HUES48 (cell line): ENCODE measurements at regions not wholly inside any gene's neighbourhood (a gene's known extent, or its start where the extent isn't known, plus 50 kb on each side); places are given as distances from the start of the nearest gene placed in this dataset.

Experiments
- H3K27ac ChIP-seq: one replicate; pipeline ENCODE4 v1.7.0; 2013; ENCODE audit warnings: low read depth, low read length, inconsistent platforms
- H3K27me3 ChIP-seq: 2 replicates; pipeline ENCODE4 v1.6.1; 2013; ENCODE audit warnings: mild to moderate bottlenecking, low read length; ENCODE audit not compliant: control insufficient read depth, insufficient read depth
- H3K36me3 ChIP-seq: 2 replicates; pipeline ENCODE4 v1.6.1; 2013; ENCODE audit warnings: low read length; ENCODE audit not compliant: control insufficient read depth, insufficient read depth
- H3K4me1 ChIP-seq: 2 replicates; pipeline ENCODE4 v1.6.1; 2013; ENCODE audit warnings: mild to moderate bottlenecking, low read length; ENCODE audit not compliant: control insufficient read depth, insufficient read depth
- H3K4me3 ChIP-seq: 2 replicates; pipeline ENCODE4 v1.5.1; 2013; ENCODE audit warnings: mild to moderate bottlenecking, low read depth, low read length
- H3K9ac ChIP-seq: 2 replicates; pipeline ENCODE4 v1.6.1; 2013; ENCODE audit warnings: mild to moderate bottlenecking, low read depth, low read length, moderate library complexity
- H3K9me3 ChIP-seq: 2 replicates; pipeline ENCODE4 v1.6.1; 2013; ENCODE audit warnings: low read length; ENCODE audit not compliant: control insufficient read depth, insufficient read depth

DNA sequence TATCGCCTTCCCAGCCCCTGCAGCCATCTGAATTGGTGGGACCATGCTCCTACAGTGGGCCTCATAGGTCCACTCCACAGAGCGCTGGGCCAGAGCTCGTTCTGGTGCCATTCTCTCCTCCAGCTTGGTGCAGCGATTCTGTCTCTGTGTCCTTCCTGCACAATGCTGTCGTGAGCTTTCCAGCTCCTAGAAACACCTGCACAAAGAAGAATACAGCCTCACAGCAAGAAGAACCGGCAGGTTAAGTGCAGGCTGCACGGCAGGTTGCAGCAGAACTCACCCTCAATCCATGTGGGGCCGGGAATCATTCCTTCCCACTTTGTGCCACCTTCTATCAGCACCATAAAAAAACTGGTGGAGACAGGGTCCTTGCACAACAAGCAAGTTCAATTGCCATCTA is 101.2 kb upstream of the ENPP6 start:
- H3K9me3 ChIP-seq: no peaks in the 10 kb centered on the region
- no peak overlapping the region for H3K4me3 ChIP-seq
- H3K27ac ChIP-seq: no peak overlapping the region
- H3K9ac ChIP-seq: no peak overlapping the region
- H3K27me3 ChIP-seq: no peaks in the 10 kb centered on the region
- H3K4me1 ChIP-seq: no peaks in the 10 kb centered on the region
- H3K36me3 ChIP-seq: no peaks in the 10 kb centered on the region

DNA sequence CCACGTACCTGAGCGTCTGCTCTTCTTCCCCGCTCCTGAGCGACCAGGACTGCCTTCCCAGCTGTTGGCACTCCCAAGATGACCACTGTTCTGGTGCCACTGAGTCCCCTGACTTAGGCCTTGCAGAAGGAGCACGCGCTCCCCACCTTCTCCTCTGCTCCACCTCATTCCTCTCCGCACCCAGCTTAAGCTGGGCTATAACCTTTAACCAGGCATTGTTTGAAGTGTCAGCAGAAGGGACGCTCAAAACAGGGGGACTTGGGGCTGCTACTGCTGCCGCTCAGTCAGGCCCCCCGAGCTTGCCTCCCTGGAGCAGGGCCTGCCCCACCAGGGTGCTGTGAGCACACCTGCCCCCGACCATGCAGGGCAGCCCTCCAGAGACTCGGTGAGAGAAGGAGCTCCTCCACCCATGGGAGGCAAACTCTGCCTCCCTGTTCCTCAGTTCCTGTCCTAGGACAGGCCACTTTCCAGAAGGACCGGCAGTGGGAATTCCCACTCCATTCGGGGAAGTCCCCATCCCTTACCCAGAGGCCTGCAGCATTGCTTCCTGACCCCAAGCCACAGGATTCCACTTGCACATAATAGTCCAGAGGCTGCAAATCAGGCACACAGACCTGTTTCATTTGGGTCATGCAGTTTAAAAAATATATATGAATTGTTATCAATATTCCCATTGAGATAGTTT is 99.7 kb upstream of the ENPP6 start:
- H3K4me1 ChIP-seq: peaks cover 5% of the 10 kb centered on the region; the same call in 1 of the 2 replicates
- no peaks in the 10 kb centered on the region for H3K27me3 ChIP-seq

DNA sequence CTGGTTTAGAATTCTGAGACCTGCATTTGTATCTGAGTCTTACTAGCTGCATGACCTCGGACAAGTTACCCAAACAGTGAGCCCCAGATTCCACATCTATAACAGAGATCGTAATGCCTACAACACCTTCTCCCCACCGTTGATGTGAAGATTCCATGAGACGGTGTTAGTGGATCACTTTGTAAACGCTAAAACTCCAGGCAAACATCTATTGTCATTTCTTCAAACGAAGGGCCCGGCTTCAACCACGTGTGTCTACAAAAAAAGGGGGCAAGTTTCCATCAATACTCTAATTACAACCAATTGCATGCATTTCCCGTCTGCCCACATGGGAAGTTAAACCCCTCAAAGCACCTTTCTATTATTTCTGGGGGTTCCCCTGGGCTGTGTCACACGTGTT is 99.1 kb upstream of the ENPP6 start:
- Histone ChIP-seq H3K36me3 (no peaks in the 10 kb centered on the region), H3K27ac (no peak overlapping the region), H3K9ac (no peak overlapping the region), H3K27me3 (no peaks in the 10 kb centered on the region), H3K9me3 (no peaks in the 10 kb centered on the region), H3K4me1 (peaks cover 10% of the 10 kb centered on the region; the same call in 1 of the 2 replicates), H3K4me3 (no peak overlapping the region)

More for the DNA sequence above, 99.7 kb upstream of the ENPP6 start:
- no peak overlapping the region for H3K4me3 ChIP-seq
- no peaks in the 10 kb centered on the region for H3K9me3 ChIP-seq
- H3K9ac ChIP-seq: no peak overlapping the region
- H3K27ac ChIP-seq: no peak overlapping the region
- no peaks in the 10 kb centered on the region for H3K36me3 ChIP-seq

DNA sequence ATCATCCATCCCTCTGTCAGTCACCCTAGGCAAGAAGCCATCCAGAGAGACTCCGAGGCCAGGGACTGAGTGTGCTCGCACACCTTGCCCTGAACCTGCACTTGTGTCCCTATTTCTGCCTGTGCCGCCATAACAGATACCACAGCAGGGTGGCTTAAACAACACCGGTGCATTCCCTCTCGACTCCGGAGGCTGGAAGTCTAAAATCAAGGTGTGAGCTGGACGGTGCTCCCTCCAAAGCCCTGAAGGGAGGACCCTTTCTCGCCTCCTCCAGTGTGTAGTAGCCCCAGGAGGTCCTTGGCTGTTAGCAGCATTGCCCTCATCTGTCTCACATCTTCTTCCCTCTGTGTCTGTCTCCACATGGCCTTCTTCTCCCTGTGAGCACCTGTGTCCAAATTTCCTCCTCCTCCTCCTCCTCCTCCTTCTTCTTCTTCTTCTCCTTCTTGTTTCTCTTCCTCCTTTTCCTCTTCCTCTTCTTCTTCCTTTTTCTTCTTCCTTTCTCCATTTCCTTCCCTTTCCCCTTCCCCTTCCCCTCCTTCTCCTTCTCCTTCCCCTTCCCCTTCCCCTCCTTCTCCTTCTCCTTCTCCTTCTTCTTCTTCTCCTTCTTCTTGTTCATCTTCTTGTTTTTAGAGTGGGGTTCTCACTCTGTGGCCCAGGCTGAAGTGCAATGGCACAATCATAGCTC is 98.1 kb upstream of the ENPP6 start:
- H3K27ac ChIP-seq: no peak overlapping the region
- no peaks in the 10 kb centered on the region for H3K36me3 ChIP-seq
- H3K9me3 ChIP-seq: no peaks in the 10 kb centered on the region
- no peaks in the 10 kb centered on the region for H3K27me3 ChIP-seq
- H3K4me3 ChIP-seq: no peak overlapping the region
- H3K9ac ChIP-seq: no peak overlapping the region
- peaks cover 10% of the 10 kb centered on the region; the same call in 1 of the 2 replicates for H3K4me1 ChIP-seq

DNA sequence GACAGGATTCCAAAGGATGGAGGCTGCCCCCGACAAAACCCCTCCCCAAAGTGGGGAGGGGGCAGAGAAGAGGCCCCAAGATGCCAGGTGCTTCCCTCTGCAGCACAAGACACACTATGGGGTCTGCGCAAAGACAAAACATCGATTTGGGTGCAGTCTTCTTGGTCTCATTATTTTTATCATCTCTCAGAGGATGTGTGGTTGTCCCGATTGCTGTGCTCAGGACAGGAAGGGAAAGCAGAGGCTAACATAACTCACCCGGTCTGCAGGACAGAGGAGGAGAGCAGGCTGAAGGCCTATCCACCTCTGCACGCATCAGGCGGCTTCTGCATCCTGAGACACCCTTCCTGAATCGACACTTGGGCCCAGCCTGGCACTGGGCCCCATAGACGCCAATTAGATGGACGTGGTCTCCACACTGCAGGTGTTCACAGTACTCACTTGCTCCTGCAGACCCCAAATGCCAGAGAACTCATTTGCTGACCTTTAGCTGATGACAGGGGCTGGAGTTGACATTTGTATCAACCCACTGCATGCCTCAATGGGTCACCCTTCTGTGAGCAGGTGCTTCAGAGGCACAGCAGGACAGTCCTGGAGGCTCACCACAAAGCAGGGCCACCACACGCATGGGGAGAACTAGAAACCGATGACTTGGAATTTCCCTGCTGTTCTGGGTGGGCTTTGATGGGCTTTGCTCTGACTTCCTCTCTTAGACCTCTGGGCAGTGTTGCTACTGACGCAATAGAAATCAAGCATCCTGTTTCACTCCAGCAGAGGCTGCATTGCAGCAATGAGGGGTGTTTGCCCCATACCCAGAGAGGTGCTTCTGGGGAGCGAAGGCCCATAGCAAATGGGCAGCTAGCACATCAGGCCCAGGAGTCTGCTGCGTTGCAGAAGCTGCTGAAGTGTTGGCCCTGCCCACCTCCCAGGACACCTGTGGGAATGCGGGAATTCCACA is 96.3 kb upstream of the ENPP6 start:
- Histone ChIP-seq H3K9ac (no peak overlapping the region), H3K4me3 (no peak overlapping the region), H3K27ac (no peak overlapping the region), H3K36me3 (no peaks in the 10 kb centered on the region), H3K4me1 (peaks cover 10% of the 10 kb centered on the region; the same call in 1 of the 2 replicates), H3K27me3 (no peaks in the 10 kb centered on the region), H3K9me3 (no peaks in the 10 kb centered on the region)

DNA sequence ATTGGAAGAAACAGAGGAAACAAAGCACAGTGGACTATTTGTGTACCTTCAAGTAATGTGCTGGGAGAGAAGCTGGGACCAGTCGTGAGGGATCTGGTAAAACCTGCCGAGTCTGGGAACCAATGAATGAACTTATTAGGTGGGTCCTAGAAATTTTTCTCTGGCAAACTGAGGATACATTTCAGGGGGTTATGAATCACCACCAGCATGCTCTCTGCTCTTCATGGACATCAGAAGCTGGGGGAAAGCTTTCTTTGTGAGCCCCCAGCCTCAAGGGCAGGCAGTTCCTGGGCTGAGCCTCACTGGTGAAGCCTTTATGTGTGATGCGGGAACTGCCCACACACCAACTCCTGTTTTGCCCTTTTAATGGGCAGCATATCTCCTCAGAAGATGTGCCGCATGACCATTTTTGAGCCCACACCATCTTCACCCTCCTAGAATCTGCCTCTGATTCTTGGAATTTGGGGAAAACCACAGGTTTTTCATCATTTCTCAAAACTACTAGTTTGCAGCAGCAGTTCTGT is 95.4 kb upstream of the ENPP6 start:
- Histone ChIP-seq H3K9ac (no peak overlapping the region), H3K27me3 (no peaks in the 10 kb centered on the region), H3K27ac (no peak overlapping the region), H3K4me1 (peaks cover 10% of the 10 kb centered on the region; the same call in 1 of the 2 replicates), H3K9me3 (no peaks in the 10 kb centered on the region), H3K36me3 (no peaks in the 10 kb centered on the region), H3K4me3 (no peak overlapping the region)

DNA sequence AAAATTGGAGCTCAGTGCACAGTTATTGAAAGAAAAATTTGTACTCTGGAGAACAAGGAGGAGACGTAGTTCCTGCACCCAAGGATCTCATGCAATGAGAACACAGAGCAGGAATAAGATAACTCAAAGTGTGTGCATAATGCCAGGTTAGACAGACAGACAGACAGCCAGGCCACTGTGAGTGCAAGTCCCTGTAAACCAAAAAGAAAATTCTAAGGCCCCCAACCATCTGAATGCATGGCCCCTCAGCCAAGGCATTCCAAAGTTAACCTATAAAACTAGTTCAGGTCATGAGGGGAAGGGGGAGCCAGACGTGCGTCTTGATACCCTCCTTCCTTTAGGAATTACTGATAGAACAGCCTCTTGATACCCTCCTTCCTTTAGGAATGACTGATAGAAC is 94.5 kb upstream of the ENPP6 start:
- Histone ChIP-seq H3K36me3 (no peaks in the 10 kb centered on the region), H3K4me3 (no peak overlapping the region), H3K9ac (no peak overlapping the region)

DNA sequence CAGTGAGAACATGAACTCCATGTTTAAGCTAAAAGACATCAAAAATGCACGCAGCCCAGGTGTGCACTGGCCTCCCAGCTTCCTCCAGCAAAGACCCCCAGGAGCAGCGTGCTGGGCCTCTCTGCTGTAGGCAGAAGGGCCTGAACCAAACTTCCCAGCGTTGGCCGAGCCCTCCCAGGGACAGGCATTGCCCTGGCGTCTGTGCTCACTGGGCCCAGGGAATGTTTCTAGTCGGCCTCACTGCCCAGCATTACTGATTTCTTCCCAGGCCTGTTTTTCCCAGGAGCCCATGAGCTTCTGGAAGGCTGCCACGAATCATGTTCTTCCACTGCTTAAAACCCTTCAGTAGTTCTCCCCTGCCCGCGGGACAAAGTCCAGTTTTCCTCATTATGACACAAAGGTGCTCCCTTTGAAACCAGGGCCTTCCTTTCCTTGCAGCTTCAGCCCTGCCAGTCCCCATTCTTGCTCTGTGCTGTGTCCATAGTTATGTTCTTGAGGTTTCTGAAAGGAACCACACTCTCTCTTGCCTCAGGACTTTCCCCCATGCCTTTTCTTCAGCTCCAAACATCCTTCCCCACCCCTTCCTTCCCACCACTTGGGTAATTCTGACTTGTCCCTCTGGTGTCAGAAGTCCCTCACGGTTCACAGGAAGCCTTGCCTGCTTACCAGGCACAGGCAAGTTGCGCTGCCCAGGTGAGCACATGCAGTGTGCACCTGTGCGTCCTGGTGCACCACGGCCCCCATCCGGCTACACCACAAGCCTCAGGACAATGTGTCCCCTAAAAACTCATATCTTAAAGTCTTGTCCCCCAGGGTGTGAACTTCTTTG is 93.4 kb upstream of the ENPP6 start:
- no peaks in the 10 kb centered on the region for H3K36me3 ChIP-seq
- H3K9me3 ChIP-seq: no peaks in the 10 kb centered on the region
- H3K4me1 ChIP-seq: peaks cover 10% of the 10 kb centered on the region; the same call in 1 of the 2 replicates
- no peak overlapping the region for H3K27ac ChIP-seq
- H3K27me3 ChIP-seq: no peaks in the 10 kb centered on the region
- no peak overlapping the region for H3K4me3 ChIP-seq
- H3K9ac ChIP-seq: no peak overlapping the region

More for the DNA sequence above, 94.5 kb upstream of the ENPP6 start:
- Histone ChIP-seq H3K9me3 (no peaks in the 10 kb centered on the region), H3K4me1 (peaks cover 10% of the 10 kb centered on the region; the same call in 1 of the 2 replicates), H3K27me3 (no peaks in the 10 kb centered on the region), H3K27ac (no peak overlapping the region)

DNA sequence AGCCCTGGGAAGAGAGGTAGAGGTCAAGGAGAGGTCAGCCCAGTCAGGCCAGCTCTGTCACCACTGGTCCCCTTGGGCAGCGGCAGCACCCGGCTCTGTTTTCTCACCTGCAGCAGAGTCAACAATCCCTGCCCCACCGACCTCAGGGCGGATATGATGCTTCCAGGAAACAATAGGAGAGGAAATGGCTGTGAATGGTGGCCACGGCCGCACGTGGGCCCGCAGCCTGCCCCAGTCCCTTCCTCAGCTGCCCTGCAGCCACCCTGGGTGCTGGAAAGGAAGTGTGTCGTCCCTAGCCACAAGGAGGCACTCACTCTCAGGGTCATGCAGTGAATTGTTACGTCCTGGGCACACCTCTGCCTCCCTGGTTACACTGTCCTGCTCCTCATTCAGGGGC is 92.5 kb upstream of the ENPP6 start:
- no peak overlapping the region for H3K9ac ChIP-seq
- H3K27ac ChIP-seq: no peak overlapping the region
- no peaks in the 10 kb centered on the region for H3K9me3 ChIP-seq
- no peaks in the 10 kb centered on the region for H3K36me3 ChIP-seq
- H3K4me1 ChIP-seq: peaks cover 10% of the 10 kb centered on the region; the same call in 1 of the 2 replicates
- H3K27me3 ChIP-seq: no peaks in the 10 kb centered on the region
- no peak overlapping the region for H3K4me3 ChIP-seq
